IPS DF 6.9 (cell line): ENCODE measurements at regions not wholly inside any gene's neighbourhood (a gene's known extent, or its start where the extent isn't known, plus 50 kb on each side); places are given as distances from the start of the nearest gene placed in this dataset.

Experiments
- DNase-seq: peaks from one replicate; pipeline ENCODE4 v3.0.0-alpha.2; 2013; ENCODE audit warnings: low read depth, low spot score
- H3K27ac ChIP-seq: one replicate; pipeline ENCODE4 v1.5.1; 2013; ENCODE audit warnings: low read length, control low read depth
- H3K27me3 ChIP-seq: 2 replicates; pipeline ENCODE4 v1.6.1; 2013; ENCODE audit warnings: mild to moderate bottlenecking, low read length; ENCODE audit not compliant: control insufficient read depth, insufficient read depth
- H3K36me3 ChIP-seq: 2 replicates; pipeline ENCODE4 v1.6.1; 2013; ENCODE audit warnings: low read length; ENCODE audit not compliant: control insufficient read depth, insufficient read depth
- H3K4me1 ChIP-seq: 2 replicates; pipeline ENCODE4 v1.6.1; 2013; ENCODE audit warnings: low read length; ENCODE audit not compliant: control insufficient read depth, insufficient read depth
- H3K4me3 ChIP-seq: 2 replicates; pipeline ENCODE4 v1.5.1; 2013; ENCODE audit warnings: mild to moderate bottlenecking, low read length
- H3K9me3 ChIP-seq: 2 replicates; pipeline ENCODE4 v1.6.1; 2013; ENCODE audit warnings: low read length, inconsistent platforms; ENCODE audit not compliant: control insufficient read depth, insufficient read depth
- WGBS: extraction: QIAGEN DNeasy Blood & Tissue Kit; methylation state at CpG from one replicate; pipeline ENCODE4 v1.1.7; 2013; ENCODE audit warnings: mixed read lengths, missing lambda C conversion rate; ENCODE audit not compliant: insufficient read length, insufficient coverage; 5-methylcytosine and 5-hydroxymethylcytosine counted together

DNA sequence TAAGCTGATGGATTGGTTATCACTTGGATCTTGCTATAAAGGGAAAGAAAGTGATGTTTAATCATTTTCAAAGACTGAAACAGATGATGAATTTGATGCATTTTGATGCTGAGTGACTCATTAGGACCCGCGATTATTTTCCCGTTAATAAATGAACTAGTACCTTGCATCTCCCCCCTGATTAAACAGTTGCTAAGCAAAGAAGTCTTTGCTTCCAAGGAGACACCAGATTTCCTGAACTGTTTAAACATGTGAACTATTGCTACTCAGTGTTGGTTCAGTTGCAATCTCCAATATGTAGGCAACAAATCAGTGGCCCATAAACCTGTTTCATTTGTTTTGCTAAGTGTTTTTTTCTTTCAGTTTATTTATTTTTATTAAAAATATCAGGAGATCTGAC, 375.2 kb downstream of the AACS start:
- Histone ChIP-seq H3K4me1 (no peaks in the 10 kb centered on the region), H3K4me3 (no peak overlapping the region), H3K36me3 (no peaks in the 10 kb centered on the region), H3K27ac (no peak overlapping the region), H3K9me3 (no peaks in the 10 kb centered on the region), H3K27me3 (no peaks in the 10 kb centered on the region)
- DNase-seq = no peak
- no CpG with 5 or more reads among the region's 3 CpGs for whole genome bisulfite sequencing

DNA sequence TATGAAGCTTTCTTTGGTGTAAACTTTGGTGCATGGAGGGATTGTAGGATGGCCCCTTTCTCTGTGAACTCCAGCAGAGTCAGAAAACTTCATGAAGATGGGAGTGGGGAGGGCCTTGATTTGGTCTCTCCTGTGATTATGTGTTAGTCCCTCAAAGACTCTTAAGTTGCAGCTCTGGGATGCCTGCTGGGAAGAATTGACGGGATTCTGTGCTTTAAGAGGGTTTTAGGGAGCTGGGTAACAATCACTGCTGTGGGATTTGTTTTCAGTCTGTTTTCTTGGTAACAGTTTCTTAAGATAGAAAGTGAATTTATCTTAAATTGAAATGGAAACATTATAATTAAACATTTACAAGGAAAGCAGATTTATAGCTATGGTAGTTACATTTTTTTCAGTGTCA, 378.1 kb downstream of the AACS start:
- no peak overlapping the region for H3K4me3 ChIP-seq
- no peaks in the 10 kb centered on the region for H3K4me1 ChIP-seq
- no peaks in the 10 kb centered on the region for H3K27me3 ChIP-seq
- DNase-seq = no peak
- H3K36me3 ChIP-seq = no peaks in the 10 kb centered on the region
- WGBS = no CpG with 5 or more reads among the region's 1 CpG
- H3K27ac ChIP-seq = no peak overlapping the region
- no peaks in the 10 kb centered on the region for H3K9me3 ChIP-seq

DNA sequence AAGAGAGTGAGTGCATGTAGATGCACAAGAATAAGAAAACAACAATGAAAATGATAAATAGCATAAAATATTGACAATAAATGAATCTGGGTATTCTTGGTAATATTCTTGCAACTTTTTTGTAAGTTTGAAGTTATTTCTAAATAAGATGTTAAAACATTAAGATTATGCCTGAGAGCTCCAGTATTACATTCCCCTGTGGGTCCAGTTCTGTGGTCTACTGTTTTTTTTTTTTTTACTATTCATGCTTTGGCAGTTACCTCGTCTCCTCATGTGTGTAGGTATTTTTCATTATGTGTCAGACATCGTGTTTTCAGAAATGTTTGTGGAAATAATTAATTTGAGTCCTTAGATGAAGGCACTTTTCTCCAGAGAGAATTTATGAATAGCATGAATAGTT, 386.2 kb downstream of the AACS start:
- no peaks in the 10 kb centered on the region for H3K27me3 ChIP-seq
- H3K27ac ChIP-seq = no peak overlapping the region
- WGBS = no CpG with 5 or more reads among the region's 2 CpGs
- H3K4me1 ChIP-seq = no peaks in the 10 kb centered on the region
- H3K9me3 ChIP-seq = no peaks in the 10 kb centered on the region
- H3K4me3 ChIP-seq = no peak overlapping the region
- H3K36me3 ChIP-seq = no peaks in the 10 kb centered on the region
- no peak for DNase-seq

DNA sequence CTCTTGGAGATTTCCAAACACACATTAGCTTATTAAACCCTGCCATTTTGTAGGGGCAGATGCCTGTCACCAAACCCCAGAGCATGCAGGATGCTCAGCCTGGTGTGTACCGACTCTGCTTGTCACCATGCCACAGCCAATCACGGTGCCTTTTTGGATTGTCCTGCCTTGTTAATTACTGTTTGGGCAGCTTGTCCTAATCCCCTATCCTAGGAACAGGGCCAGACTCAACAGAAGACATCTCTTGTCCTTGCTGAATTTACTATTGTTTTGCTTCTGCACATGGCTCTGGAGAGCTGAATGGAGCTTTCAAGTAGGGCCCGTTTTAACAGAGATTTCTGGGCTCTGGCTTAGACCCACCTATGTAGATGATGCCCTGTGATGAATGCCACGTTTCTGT, 388.5 kb downstream of the AACS start:
- Histone ChIP-seq H3K4me3 (no peak overlapping the region), H3K27me3 (no peaks in the 10 kb centered on the region), H3K9me3 (no peaks in the 10 kb centered on the region), H3K36me3 (no peaks in the 10 kb centered on the region), H3K4me1 (no peaks in the 10 kb centered on the region), H3K27ac (no peak overlapping the region)
- no peak for DNase-seq
- no CpG with 5 or more reads among the region's 4 CpGs for WGBS

DNA sequence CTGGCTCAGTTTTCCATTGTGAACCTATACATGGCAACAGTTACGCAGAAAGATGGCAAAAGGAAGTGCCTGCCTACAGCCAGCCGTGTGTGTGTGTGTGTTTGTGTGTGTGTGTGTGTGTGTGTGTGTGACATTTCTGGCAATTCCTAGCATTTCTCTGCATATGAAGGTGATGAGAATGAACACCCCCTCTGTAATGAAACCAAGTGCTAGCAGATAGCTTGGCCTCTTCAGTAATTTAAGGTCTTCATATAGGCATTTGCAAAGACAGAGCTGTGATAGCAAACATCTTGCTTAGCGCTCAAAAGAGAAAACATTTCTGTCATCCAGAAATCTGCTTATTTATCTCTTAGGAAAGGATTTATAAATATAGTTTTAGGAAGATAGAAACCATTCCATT, 389.1 kb downstream of the AACS start:
- H3K4me3 ChIP-seq = no peak overlapping the region
- H3K36me3 ChIP-seq = no peaks in the 10 kb centered on the region
- no peaks in the 10 kb centered on the region for H3K9me3 ChIP-seq
- DNase-seq = no peak
- no peaks in the 10 kb centered on the region for H3K4me1 ChIP-seq
- WGBS = no CpG with 5 or more reads among the region's 3 CpGs
- no peak overlapping the region for H3K27ac ChIP-seq
- no peaks in the 10 kb centered on the region for H3K27me3 ChIP-seq

DNA sequence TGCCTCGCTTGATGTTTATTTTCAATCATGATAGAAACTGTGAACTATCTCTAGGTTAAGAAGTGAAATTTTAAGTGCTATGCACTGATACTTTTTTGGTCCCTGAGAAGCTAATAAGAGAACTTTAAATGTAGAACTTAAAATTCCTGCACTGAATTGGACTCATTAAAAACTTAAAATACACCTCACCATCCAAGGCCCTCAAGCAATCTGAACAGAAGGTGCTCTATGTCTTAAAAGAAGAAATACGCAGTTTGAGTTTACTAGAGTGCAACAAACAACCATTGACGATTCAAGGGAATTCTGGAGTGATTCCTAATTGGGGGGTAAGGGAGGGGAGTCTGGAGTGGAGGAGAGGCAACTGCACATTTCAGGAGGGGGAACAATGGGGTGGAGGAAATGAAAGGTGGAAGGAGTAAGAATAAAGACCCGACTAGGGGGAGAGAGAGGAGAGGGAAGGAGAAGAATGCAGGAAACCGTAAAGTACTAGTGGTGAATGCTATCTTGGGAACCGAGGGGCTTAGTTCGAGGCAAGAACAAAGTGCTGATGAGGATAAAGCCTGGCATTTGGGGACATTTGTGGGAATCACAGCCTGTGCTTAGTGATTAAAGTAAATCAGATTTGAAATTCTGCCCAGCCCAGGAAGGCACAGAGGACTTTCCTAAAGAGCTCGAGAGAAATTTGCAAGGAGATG, 389.7 kb downstream of the AACS start:
- no peaks in the 10 kb centered on the region for H3K36me3 ChIP-seq
- no peak overlapping the region for H3K27ac ChIP-seq
- H3K27me3 ChIP-seq = no peaks in the 10 kb centered on the region
- H3K4me3 ChIP-seq = no peak overlapping the region
- no peak for DNase-seq
- WGBS = no CpG with 5 or more reads among the region's 8 CpGs
- no peaks in the 10 kb centered on the region for H3K9me3 ChIP-seq
- H3K4me1 ChIP-seq = no peaks in the 10 kb centered on the region

DNA sequence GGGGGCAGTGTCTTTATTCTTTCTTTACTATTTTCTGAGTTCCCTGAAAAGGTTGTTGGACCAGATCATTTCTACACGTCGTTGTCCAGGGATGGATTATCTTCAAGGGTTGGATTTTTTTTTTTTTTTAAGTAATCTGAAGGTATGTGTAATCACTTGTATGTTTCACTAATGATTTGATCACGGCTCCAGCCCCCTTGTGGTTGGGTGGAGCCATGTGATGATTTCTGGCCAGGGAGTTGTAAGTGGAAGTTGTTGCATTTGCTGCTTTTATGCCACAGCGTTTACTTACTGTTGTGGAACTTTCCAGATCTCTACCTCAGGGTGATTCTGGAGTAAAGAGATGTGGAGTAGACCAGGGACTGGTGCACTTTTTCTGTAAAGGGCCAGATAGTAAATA, 390.3 kb downstream of the AACS start:
- no CpG with 5 or more reads among the region's 4 CpGs for WGBS
- Histone ChIP-seq H3K9me3 (no peaks in the 10 kb centered on the region), H3K27me3 (no peaks in the 10 kb centered on the region), H3K36me3 (no peaks in the 10 kb centered on the region), H3K4me3 (no peak overlapping the region), H3K27ac (no peak overlapping the region), H3K4me1 (no peaks in the 10 kb centered on the region)
- DNase-seq = no peak

DNA sequence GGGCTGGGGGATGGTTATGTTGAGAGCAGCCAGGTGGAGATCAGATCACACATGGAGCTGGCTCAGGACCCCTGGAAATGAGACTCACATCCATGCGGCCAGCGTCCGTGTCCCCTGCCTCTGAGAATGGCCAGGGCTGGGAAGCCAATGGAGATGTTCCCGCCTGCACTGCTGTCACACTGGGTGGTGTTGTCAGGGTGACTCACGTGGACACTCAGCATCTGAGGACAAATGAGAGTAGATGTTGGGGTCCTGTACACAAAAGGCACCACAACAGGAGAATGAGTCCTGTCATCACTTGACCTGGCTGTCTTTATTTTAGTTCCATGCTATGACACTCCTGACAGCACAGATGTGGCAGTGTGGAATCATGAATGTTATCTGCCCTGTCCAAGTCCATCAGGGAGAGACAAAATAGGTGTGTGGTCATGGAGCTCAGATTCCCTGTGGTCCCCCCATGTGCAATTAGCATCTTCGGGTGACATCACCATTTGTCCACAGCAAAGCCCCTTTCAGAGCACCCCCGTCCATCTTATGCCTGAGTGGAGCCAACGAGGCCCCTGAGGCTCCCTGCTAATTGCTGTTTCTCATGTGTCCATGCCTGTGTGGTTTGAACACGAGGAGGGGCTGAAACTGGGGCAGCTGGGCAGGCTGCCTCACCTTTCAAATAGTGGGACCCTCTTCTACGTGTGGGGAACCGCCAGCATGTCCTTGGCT, 393.5 kb downstream of the AACS start:
- H3K27me3 ChIP-seq = no peaks in the 10 kb centered on the region
- WGBS = no CpG with 5 or more reads among the region's 11 CpGs
- H3K4me3 ChIP-seq = no peak overlapping the region
- no peaks in the 10 kb centered on the region for H3K36me3 ChIP-seq
- H3K4me1 ChIP-seq = no peaks in the 10 kb centered on the region
- no peak overlapping the region for H3K27ac ChIP-seq
- no peaks in the 10 kb centered on the region for H3K9me3 ChIP-seq
- DNase-seq = no peak

DNA sequence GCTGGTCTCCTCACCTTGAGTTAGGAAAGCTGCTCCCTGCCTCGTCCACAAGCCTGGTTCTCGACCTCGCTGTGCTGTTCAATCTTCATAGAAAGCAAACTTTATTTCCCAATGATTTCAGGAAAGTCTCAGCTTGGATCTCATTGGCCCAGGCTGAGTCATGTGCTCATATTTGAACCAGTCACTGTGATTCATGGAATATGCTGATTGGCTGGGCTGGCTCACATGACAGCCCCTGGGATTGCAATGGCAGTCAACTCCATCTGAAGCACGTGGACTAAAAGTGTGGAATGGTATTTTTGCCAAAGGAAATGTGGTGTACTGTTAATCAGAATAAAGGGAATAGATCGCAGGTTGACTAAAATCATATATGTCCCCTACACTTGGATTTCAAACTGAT, 396.6 kb downstream of the AACS start:
- Histone ChIP-seq H3K9me3 (no peaks in the 10 kb centered on the region), H3K27ac (no peak overlapping the region), H3K27me3 (no peaks in the 10 kb centered on the region), H3K4me3 (no peak overlapping the region), H3K36me3 (no peaks in the 10 kb centered on the region), H3K4me1 (no peaks in the 10 kb centered on the region)
- WGBS = no CpG with 5 or more reads among the region's 5 CpGs
- no peak for DNase-seq

DNA sequence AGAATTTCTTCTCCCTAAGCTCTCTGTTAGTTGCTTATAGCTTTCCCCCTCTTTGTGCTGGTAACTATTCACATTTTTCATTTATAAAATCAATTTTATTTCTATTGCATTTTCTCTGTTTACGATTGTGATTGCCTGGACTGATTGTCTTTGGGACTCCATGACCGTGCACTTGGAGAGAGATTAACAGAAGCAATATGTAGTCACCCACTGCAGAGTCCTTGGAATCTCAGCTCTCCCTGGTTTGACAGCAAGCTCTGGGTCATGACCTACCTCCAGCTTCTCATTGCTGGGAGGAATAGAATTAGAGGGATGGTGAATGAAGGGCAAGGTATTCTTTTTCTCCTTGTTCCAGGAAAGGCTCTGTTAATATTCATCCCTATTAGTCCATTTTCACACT, 398.2 kb downstream of the AACS start:
- Histone ChIP-seq H3K36me3 (no peaks in the 10 kb centered on the region), H3K9me3 (no peaks in the 10 kb centered on the region), H3K27ac (no peak overlapping the region), H3K4me3 (no peak overlapping the region), H3K27me3 (no peaks in the 10 kb centered on the region), H3K4me1 (no peaks in the 10 kb centered on the region)
- DNase-seq = no peak
- no CpG with 5 or more reads among the region's 2 CpGs for WGBS

DNA sequence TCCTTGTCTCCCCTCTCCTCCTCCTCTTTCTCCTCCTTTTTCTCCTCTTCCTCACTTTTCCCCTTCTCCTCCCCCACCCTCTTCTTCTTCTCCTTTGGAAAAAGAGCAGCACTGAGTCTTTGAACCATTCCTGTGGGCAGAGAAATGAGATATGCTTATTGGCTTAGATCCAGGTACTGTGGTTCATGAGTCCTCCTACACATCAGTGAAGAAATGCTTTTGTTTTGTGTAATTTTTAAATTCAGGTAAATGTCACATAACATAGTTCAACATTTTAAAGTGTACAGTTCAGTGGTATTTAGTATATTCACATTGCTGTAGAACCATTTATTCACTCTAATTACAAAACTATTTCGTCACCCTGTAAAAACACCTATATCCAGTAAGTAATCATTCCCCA, 402.1 kb downstream of the AACS start:
- WGBS = 100% methylated on average over 1 of the region's 1 CpG

More for the DNA sequence above, 402.1 kb downstream of the AACS start:
- Histone ChIP-seq H3K27me3 (no peaks in the 10 kb centered on the region), H3K4me3 (no peak overlapping the region), H3K27ac (no peak overlapping the region), H3K4me1 (no peaks in the 10 kb centered on the region), H3K9me3 (no peaks in the 10 kb centered on the region), H3K36me3 (no peaks in the 10 kb centered on the region)
- DNase-seq = no peak
